WTC11 (cell line): ENCODE measurements at regions not wholly inside any gene's neighbourhood (a gene's known extent, or its start where the extent isn't known, plus 50 kb on each side); places are given as distances from the start of the nearest gene placed in this dataset.

ENCODE experiments used
- ATAC-seq: fragments of 200-7000 bp; cut with Tn5 transposase; 2 replicates; pipeline ENCODE4 v1.10.0; 2021; ENCODE audit warnings: mild to moderate bottlenecking, moderate library complexity
- CTCF ChIA-PET: fragments of 300-600 bp; sonication (Branson Sonifier 250); formaldehyde crosslinking; loops from one replicate; lab custom pipeline; 2021; ENCODE audit warnings: antibody characterized with exemption; lab: Charles Lee
- POLR2A ChIA-PET: fragments of 350-600 bp; sonication (Branson Sonifier 250); formaldehyde crosslinking; loops from one replicate; lab custom pipeline; 2021; ENCODE audit warnings: antibody characterized with exemption; lab: Charles Lee
- DNase-seq: peaks from one replicate; pipeline ENCODE4 v3.0.0; 2021; ENCODE audit warnings: low spot score
- H3K27ac Mint-ChIP-seq: 2 replicates; pipeline ENCODE4 v1.8.0; 2021; ENCODE audit warnings: mixed read lengths
- H3K27me3 Mint-ChIP-seq: 2 replicates; pipeline ENCODE4 v1.8.0; 2021; ENCODE audit warnings: low read depth, mild to moderate bottlenecking, moderate library complexity, mixed read lengths
- H3K36me3 Mint-ChIP-seq: 2 replicates; pipeline ENCODE4 v1.8.0; 2021; ENCODE audit warnings: mixed read lengths
- H3K4me1 Mint-ChIP-seq: 2 replicates; pipeline ENCODE4 v1.8.0; 2022; ENCODE audit warnings: mixed read lengths
- H3K4me3 Mint-ChIP-seq: 2 replicates; pipeline ENCODE4 v1.8.0; 2021; ENCODE audit warnings: mild to moderate bottlenecking, moderate library complexity, mixed read lengths
- H3K9me3 Mint-ChIP-seq: 2 replicates; pipeline ENCODE4 v1.8.0; 2021; ENCODE audit warnings: mixed read lengths
- ATF3 ChIP-seq: sonication (generic); formaldehyde crosslinking; conservative IDR thresholded peaks from 2 replicates; pipeline ENCODE4 v1.8.1; 2022; ENCODE audit warnings: mild to moderate bottlenecking, missing genetic modification reagents
- CREB1 ChIP-seq: sonication (generic); formaldehyde crosslinking; IDR thresholded peaks from 2 replicates; pipeline ENCODE4 v1.8.0; 2023; ENCODE audit warnings: mild to moderate bottlenecking, missing genetic modification reagents
- E2F4 ChIP-seq: sonication (generic); formaldehyde crosslinking; IDR thresholded peaks from 2 replicates; pipeline ENCODE4 v1.8.1; 2022; ENCODE audit warnings: low read depth, mild to moderate bottlenecking, moderate library complexity, missing genetic modification reagents, borderline replicate concordance
- EMX1 ChIP-seq: fragments of 250-450 bp; sonication (Bioruptor Pico); IDR thresholded peaks from 2 replicates; pipeline ENCODE4 v1.8.0; 2021; ENCODE audit warnings: mild to moderate bottlenecking
- GABPB1 ChIP-seq: sonication (generic); formaldehyde crosslinking; IDR thresholded peaks from 2 replicates; pipeline ENCODE4 v1.8.1; 2023; ENCODE audit warnings: mild to moderate bottlenecking, missing genetic modification reagents
- OVOL2 ChIP-seq: fragments of 250-450 bp; sonication (Bioruptor Pico); IDR thresholded peaks from 2 replicates; pipeline ENCODE4 v1.9.0; 2021; ENCODE audit warnings: mild to moderate bottlenecking, borderline replicate concordance
- PRRX2 ChIP-seq: fragments of 250-450 bp; sonication (Bioruptor Pico); IDR thresholded peaks from 2 replicates; pipeline ENCODE4 v1.8.0; 2021; ENCODE audit warnings: mild to moderate bottlenecking
- SOX15 ChIP-seq: fragments of 250-450 bp; sonication (Bioruptor Pico); IDR thresholded peaks from 2 replicates; pipeline ENCODE4 v1.9.0; 2021; ENCODE audit warnings: mild to moderate bottlenecking
- TP53 ChIP-seq: sonication (generic); formaldehyde crosslinking; IDR thresholded peaks from 2 replicates; pipeline ENCODE4 v1.8.1; 2023; ENCODE audit warnings: mild to moderate bottlenecking, missing genetic modification reagents
- TF ChIP-seq, protein P1 (sequence below): fragments of 250-450 bp; sonication (Bioruptor Pico); conservative IDR thresholded peaks from 2 replicates; pipeline ENCODE4 v1.9.0; 2021; ENCODE audit warnings: mild to moderate bottlenecking
- TF ChIP-seq, protein P2 (sequence below): fragments of 250-450 bp; sonication (Bioruptor Pico); IDR thresholded peaks from 2 replicates; pipeline ENCODE4 v1.8.0; 2021; ENCODE audit warnings: mild to moderate bottlenecking
- TF ChIP-seq, protein P3 (sequence below): sonication (generic); formaldehyde crosslinking; IDR thresholded peaks from 2 replicates; pipeline ENCODE4 v1.8.1; 2023; ENCODE audit warnings: mild to moderate bottlenecking, missing genetic modification reagents
- TF ChIP-seq, protein P4 (sequence below): sonication (generic); formaldehyde crosslinking; IDR thresholded peaks from 2 replicates; pipeline ENCODE4 v1.8.1; 2023; ENCODE audit warnings: mild to moderate bottlenecking, missing genetic modification reagents, borderline replicate concordance
- TF ChIP-seq, protein P5 (sequence below): sonication (generic); formaldehyde crosslinking; IDR thresholded peaks from 2 replicates; pipeline ENCODE4 v1.8.1; 2022; ENCODE audit warnings: low read depth, missing genetic modification reagents, borderline replicate concordance
- TF ChIP-seq, protein P6 (sequence below): sonication (generic); formaldehyde crosslinking; IDR thresholded peaks from 2 replicates; pipeline ENCODE4 v1.8.0; 2023; ENCODE audit warnings: mild to moderate bottlenecking, missing genetic modification reagents

DNA sequence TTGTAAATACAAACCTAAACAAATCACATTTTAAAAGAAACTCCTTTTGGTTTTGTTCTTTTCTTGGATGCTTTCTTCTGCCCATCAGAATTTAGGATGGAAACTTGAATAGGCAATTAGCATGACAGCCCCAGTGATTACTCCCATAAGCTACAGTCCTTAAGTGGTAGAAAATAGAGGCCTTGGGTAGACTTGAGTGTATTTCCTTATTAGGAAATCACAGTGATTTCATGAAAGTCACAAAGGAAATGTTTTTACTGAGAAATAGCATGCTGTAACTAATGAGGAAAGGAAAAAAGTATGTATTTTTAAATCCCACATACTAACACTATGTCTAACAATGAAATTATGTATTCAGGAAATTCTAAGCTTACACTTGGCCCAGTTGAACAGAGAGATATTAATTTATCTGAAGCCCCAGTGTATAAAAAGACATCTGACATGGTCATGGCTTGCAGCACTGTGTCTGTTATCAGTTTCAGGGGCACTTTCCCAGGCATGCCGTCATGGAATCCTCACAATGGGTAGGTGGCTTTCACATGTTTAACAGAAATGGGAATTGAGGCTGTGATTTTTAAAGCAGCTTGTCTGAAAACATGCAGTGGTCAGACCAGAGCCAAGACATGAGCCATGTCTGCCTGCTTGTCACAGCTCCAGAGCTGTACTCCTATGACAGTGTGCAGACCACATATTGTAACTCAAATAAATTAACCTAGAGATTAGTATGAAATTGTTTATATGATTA is 79.7 kb upstream of the TRIB2 start:
- Mint-ChIP-seq H3K27ac (no peak overlapping the region), H3K4me3 (no peak overlapping the region), H3K27me3 (no peaks in the 10 kb centered on the region; the same call in 1 of the 2 replicates), H3K36me3 (peaks cover 2% of the 10 kb centered on the region; the same call in 1 of the 2 replicates), H3K9me3 (peaks cover 8% of the 10 kb centered on the region), H3K4me1 (peaks cover 27% of the 10 kb centered on the region)
- POLR2A ChIA-PET, result no interaction called here
- DNase-seq (no peak), ATAC-seq (peak; percentile 47; the same call in 1 of the 2 replicates)
- CTCF ChIA-PET, result no interaction called here
- no peak for TF ChIP-seq EMX1 (CRISPR knock-in tag)
- TF ChIP-seq, protein P1, sequence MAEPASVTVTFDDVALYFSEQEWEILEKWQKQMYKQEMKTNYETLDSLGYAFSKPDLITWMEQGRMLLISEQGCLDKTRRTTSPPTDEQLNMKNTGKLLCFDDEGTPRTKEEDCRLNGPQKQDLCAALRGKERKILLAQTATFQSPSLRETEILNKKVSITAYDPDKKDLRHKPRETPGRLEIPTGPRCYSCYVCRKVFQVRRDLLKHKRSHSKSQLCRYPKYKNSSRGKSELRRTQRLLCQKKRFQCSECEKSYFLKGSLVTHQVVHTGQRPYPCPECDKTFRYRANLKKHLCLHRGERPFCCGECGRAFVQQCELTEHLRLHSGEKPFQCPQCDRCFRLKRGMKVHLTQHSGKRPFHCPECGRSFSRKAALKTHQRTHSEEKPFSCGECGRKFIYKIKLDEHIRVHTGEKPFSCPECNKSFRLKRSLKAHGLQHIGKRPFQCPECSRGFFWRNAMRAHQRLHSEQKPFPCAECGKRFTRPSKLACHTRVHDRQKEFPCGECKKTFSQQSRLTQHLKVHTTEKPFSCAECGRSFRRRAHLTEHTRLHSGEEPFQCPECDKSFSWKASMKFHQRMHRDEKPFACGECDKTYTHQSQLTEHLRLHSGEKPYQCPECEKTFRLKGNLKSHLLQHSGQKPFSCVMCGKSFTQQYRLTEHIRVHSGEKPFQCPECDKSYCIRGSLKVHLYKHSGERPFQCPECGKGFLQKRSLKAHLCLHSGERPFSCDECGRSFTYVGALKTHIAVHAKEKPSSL (CRISPR knock-in tag), result no peak
- TF ChIP-seq, protein P2, sequence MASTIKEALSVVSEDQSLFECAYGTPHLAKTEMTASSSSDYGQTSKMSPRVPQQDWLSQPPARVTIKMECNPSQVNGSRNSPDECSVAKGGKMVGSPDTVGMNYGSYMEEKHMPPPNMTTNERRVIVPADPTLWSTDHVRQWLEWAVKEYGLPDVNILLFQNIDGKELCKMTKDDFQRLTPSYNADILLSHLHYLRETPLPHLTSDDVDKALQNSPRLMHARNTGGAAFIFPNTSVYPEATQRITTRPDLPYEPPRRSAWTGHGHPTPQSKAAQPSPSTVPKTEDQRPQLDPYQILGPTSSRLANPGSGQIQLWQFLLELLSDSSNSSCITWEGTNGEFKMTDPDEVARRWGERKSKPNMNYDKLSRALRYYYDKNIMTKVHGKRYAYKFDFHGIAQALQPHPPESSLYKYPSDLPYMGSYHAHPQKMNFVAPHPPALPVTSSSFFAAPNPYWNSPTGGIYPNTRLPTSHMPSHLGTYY (CRISPR knock-in tag), result no peak
- TF ChIP-seq E2F4 (CRISPR knock-in tag), result no peak
- TF ChIP-seq OVOL2 (CRISPR knock-in tag), result no peak
- TF ChIP-seq GABPB1 (CRISPR knock-in tag), result no peak
- TF ChIP-seq SOX15 (CRISPR knock-in tag), result no peak
- TF ChIP-seq, protein P3, sequence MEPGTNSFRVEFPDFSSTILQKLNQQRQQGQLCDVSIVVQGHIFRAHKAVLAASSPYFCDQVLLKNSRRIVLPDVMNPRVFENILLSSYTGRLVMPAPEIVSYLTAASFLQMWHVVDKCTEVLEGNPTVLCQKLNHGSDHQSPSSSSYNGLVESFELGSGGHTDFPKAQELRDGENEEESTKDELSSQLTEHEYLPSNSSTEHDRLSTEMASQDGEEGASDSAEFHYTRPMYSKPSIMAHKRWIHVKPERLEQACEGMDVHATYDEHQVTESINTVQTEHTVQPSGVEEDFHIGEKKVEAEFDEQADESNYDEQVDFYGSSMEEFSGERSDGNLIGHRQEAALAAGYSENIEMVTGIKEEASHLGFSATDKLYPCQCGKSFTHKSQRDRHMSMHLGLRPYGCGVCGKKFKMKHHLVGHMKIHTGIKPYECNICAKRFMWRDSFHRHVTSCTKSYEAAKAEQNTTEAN (CRISPR knock-in tag), result no peak
- TF ChIP-seq PRRX2, result no peak
- TF ChIP-seq, protein P4, sequence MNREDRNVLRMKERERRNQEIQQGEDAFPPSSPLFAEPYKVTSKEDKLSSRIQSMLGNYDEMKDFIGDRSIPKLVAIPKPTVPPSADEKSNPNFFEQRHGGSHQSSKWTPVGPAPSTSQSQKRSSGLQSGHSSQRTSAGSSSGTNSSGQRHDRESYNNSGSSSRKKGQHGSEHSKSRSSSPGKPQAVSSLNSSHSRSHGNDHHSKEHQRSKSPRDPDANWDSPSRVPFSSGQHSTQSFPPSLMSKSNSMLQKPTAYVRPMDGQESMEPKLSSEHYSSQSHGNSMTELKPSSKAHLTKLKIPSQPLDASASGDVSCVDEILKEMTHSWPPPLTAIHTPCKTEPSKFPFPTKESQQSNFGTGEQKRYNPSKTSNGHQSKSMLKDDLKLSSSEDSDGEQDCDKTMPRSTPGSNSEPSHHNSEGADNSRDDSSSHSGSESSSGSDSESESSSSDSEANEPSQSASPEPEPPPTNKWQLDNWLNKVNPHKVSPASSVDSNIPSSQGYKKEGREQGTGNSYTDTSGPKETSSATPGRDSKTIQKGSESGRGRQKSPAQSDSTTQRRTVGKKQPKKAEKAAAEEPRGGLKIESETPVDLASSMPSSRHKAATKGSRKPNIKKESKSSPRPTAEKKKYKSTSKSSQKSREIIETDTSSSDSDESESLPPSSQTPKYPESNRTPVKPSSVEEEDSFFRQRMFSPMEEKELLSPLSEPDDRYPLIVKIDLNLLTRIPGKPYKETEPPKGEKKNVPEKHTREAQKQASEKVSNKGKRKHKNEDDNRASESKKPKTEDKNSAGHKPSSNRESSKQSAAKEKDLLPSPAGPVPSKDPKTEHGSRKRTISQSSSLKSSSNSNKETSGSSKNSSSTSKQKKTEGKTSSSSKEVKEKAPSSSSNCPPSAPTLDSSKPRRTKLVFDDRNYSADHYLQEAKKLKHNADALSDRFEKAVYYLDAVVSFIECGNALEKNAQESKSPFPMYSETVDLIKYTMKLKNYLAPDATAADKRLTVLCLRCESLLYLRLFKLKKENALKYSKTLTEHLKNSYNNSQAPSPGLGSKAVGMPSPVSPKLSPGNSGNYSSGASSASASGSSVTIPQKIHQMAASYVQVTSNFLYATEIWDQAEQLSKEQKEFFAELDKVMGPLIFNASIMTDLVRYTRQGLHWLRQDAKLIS (CRISPR knock-in tag), result no peak

DNA sequence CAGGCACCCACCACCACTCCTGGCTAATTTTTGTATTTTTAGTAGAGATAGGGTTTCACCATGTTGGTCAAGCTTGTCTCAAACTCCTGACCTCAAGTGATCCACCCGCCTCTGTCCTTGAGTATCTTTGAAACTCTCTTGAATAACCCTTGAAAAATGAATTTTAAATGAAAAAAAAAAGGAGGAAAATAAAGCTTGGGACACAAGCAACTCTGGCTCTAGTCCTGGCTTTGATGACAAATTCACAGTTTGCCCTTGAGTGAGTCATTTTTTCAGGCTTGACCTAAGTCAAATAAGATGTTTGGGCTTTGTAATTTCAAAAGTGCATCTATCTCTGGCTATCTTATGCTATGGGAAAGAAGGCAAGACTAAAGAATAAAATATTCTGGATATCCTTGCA is 79.0 kb upstream of the TRIB2 start:
- Mint-ChIP-seq H3K27me3 (no peaks in the 10 kb centered on the region; the same call in 1 of the 2 replicates), H3K4me3 (no peak overlapping the region), H3K36me3 (no peaks in the 10 kb centered on the region; the same call in 1 of the 2 replicates), H3K9me3 (peaks cover 2% of the 10 kb centered on the region), H3K27ac (no peak overlapping the region), H3K4me1 (peaks cover 24% of the 10 kb centered on the region)
- DNase-seq, result no peak
- TF ChIP-seq TP53 (CRISPR knock-in tag) (no peak), ATF3 (CRISPR knock-in tag) (no peak), OVOL2 (CRISPR knock-in tag) (no peak), CREB1 (CRISPR knock-in tag) (no peak)
- TF ChIP-seq, protein P5, sequence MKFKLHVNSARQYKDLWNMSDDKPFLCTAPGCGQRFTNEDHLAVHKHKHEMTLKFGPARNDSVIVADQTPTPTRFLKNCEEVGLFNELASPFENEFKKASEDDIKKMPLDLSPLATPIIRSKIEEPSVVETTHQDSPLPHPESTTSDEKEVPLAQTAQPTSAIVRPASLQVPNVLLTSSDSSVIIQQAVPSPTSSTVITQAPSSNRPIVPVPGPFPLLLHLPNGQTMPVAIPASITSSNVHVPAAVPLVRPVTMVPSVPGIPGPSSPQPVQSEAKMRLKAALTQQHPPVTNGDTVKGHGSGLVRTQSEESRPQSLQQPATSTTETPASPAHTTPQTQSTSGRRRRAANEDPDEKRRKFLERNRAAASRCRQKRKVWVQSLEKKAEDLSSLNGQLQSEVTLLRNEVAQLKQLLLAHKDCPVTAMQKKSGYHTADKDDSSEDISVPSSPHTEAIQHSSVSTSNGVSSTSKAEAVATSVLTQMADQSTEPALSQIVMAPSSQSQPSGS, result no peak
- TF ChIP-seq, protein P6, sequence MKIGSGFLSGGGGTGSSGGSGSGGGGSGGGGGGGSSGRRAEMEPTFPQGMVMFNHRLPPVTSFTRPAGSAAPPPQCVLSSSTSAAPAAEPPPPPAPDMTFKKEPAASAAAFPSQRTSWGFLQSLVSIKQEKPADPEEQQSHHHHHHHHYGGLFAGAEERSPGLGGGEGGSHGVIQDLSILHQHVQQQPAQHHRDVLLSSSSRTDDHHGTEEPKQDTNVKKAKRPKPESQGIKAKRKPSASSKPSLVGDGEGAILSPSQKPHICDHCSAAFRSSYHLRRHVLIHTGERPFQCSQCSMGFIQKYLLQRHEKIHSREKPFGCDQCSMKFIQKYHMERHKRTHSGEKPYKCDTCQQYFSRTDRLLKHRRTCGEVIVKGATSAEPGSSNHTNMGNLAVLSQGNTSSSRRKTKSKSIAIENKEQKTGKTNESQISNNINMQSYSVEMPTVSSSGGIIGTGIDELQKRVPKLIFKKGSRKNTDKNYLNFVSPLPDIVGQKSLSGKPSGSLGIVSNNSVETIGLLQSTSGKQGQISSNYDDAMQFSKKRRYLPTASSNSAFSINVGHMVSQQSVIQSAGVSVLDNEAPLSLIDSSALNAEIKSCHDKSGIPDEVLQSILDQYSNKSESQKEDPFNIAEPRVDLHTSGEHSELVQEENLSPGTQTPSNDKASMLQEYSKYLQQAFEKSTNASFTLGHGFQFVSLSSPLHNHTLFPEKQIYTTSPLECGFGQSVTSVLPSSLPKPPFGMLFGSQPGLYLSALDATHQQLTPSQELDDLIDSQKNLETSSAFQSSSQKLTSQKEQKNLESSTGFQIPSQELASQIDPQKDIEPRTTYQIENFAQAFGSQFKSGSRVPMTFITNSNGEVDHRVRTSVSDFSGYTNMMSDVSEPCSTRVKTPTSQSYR (CRISPR knock-in tag), result no peak
- POLR2A ChIA-PET, result no interaction called here
- ATAC-seq, result no peak
- CTCF ChIA-PET, result no interaction called here
